Mesenchymal stem cell (in vitro differentiated cells and primary cell): ENCODE measurements at regions not wholly inside any gene's neighbourhood (a gene's known extent, or its start where the extent isn't known, plus 50 kb on each side); places are given as distances from the start of the nearest gene placed in this dataset.
A peak's percentile ranks its signal among the peaks of the same experiment; 100 is the strongest.

Experiments used
- DNase-seq: peaks from one replicate; pipeline ENCODE4 v3.0.0-alpha.2; 2013
- H2AFZ ChIP-seq: one replicate; pipeline ENCODE4 v1.6.1; 2013; ENCODE audit warnings: low read depth, mild to moderate bottlenecking, control low read depth, inconsistent platforms, low read length, moderate library complexity
- H2AK5ac ChIP-seq: 2 replicates; pipeline ENCODE4 v1.6.1; 2013; ENCODE audit warnings: low read length, moderate library complexity, mild to moderate bottlenecking, inconsistent platforms; ENCODE audit not compliant: severe bottlenecking
- H2BK120ac ChIP-seq: one replicate; pipeline ENCODE4 v1.6.1; 2013; ENCODE audit warnings: low read depth, mild to moderate bottlenecking, inconsistent platforms, low read length, moderate library complexity
- H2BK12ac ChIP-seq, 2 experiments: one replicate each; pipeline ENCODE4 v1.6.1; 2013; ENCODE audit warnings: inconsistent platforms in 2 of 2, low read length in 2 of 2, mild to moderate bottlenecking in 2 of 2, moderate library complexity in 2 of 2, control low read depth in 1 of 2
- H2BK15ac ChIP-seq: one replicate; pipeline ENCODE4 v1.6.1; 2013; ENCODE audit warnings: mild to moderate bottlenecking, low read depth, inconsistent platforms; ENCODE audit not compliant: poor library complexity, severe bottlenecking
- H2BK5ac ChIP-seq: 2 replicates; pipeline ENCODE4 v1.6.1; 2013; ENCODE audit warnings: low read depth, mild to moderate bottlenecking, low read length, control low read depth, inconsistent platforms; ENCODE audit not compliant: poor library complexity, severe bottlenecking
- H3K14ac ChIP-seq, 2 experiments: one replicate each; pipeline ENCODE4 v1.6.1; 2013; ENCODE audit warnings: inconsistent platforms in 2 of 2, low read length in 2 of 2, control low read depth in 1 of 2, mild to moderate bottlenecking in 1 of 2, moderate library complexity in 1 of 2
- H3K18ac ChIP-seq, 2 experiments: one replicate each; pipeline ENCODE4 v1.6.1; 2013; ENCODE audit warnings: inconsistent platforms in 2 of 2, low read length in 2 of 2, control low read depth in 1 of 2, low read depth in 1 of 2, mild to moderate bottlenecking in 1 of 2
- H3K23ac ChIP-seq, 2 experiments: one replicate each; pipeline ENCODE4 v1.6.1; 2013; ENCODE audit warnings: inconsistent platforms in 2 of 2, low read length in 2 of 2, mild to moderate bottlenecking in 2 of 2, moderate library complexity in 2 of 2, control low read depth in 1 of 2
- H3K27ac ChIP-seq: 2 replicates; pipeline ENCODE4 v1.5.1; 2013; ENCODE audit warnings: mild to moderate bottlenecking, moderate library complexity, low read length, control low read depth, inconsistent platforms; ENCODE audit not compliant: poor library complexity, severe bottlenecking
- H3K27me3 ChIP-seq, 2 experiments: 2 replicates each; pipeline versions ENCODE4 v1.6.1 to v1.7.0; 2013; ENCODE audit warnings: low read length in 2 of 2, mild to moderate bottlenecking in 2 of 2, moderate library complexity in 2 of 2, control low read depth in 1 of 2, inconsistent platforms in 1 of 2; ENCODE audit not compliant: control insufficient read depth in 1 of 2, insufficient read depth in 1 of 2
- H3K36me3 ChIP-seq, 2 experiments: 2 replicates each; pipeline versions ENCODE4 v1.6.1 to v1.7.0; 2013; ENCODE audit warnings: low read length in 2 of 2, control low read depth in 1 of 2, inconsistent platforms in 1 of 2, low read depth in 1 of 2, mild to moderate bottlenecking in 1 of 2; ENCODE audit not compliant: insufficient read depth in 2 of 2, control insufficient read depth in 1 of 2
- H3K4ac ChIP-seq, 2 experiments: one replicate each; pipeline ENCODE4 v1.6.1; 2013; ENCODE audit warnings: inconsistent platforms in 2 of 2, low read length in 2 of 2, mild to moderate bottlenecking in 2 of 2, moderate library complexity in 2 of 2, control low read depth in 1 of 2, low read depth in 1 of 2
- H3K4me1 ChIP-seq: 2 replicates; pipeline ENCODE4 v1.6.1; 2013; ENCODE audit warnings: low read depth, low read length, control low read depth; ENCODE audit not compliant: control insufficient read depth, insufficient read depth
- H3K4me2 ChIP-seq: 2 replicates; pipeline ENCODE4 v1.6.1; 2013; ENCODE audit warnings: low read length, mild to moderate bottlenecking, inconsistent platforms; ENCODE audit not compliant: poor library complexity, severe bottlenecking
- H3K4me3 ChIP-seq, 2 experiments: 2 replicates each; pipeline versions ENCODE4 v1.5.1 to v1.7.0; 2013; ENCODE audit warnings: low read length in 2 of 2, mild to moderate bottlenecking in 2 of 2, control low read depth in 1 of 2, low read depth in 1 of 2; ENCODE audit not compliant: insufficient read depth in 1 of 2
- H3K79me1 ChIP-seq: replicated peaks from 2 replicates; pipeline ENCODE4 v1.6.1; 2013; ENCODE audit warnings: mild to moderate bottlenecking, control low read depth, low read length, inconsistent platforms; ENCODE audit not compliant: poor library complexity, severe bottlenecking
- H3K9ac ChIP-seq: 2 replicates; pipeline ENCODE4 v1.7.0; 2013; ENCODE audit warnings: mild to moderate bottlenecking, low read length, moderate library complexity
- H3K9me3 ChIP-seq: 2 replicates; pipeline ENCODE4 v1.7.0; 2013; ENCODE audit warnings: mild to moderate bottlenecking, low read length; ENCODE audit not compliant: control insufficient read depth
- H4K8ac ChIP-seq: one replicate; pipeline ENCODE4 v1.6.1; 2013; ENCODE audit warnings: inconsistent platforms, mild to moderate bottlenecking, low read length, moderate library complexity
- H4K91ac ChIP-seq: one replicate; pipeline ENCODE4 v1.6.1; 2013; ENCODE audit warnings: mild to moderate bottlenecking, low read length, inconsistent platforms
- WGBS: methylation state at CpG from one replicate; pipeline ENCODE4 v1.1.7; 2013; ENCODE audit warnings: mixed read lengths; 5-methylcytosine and 5-hydroxymethylcytosine counted together

- no peak overlapping the region for H2BK12ac ChIP-seq
- no peak overlapping the region for H2AFZ ChIP-seq
- H3K4me1 ChIP-seq: no peaks in the 10 kb centered on the region
- DNase-seq: no peak
- no peaks in the 10 kb centered on the region for H3K36me3 ChIP-seq
- H2BK120ac ChIP-seq: no peak overlapping the region
- 93% methylated on average over 6 of the region's 6 CpGs for WGBS
- H4K91ac ChIP-seq: no peak overlapping the region
- H2AK5ac ChIP-seq: no peak overlapping the region
- H3K79me1 ChIP-seq: no peaks in the 10 kb centered on the region
- no peak overlapping the region for H3K27ac ChIP-seq
- H3K23ac ChIP-seq: no peak overlapping the region
- no peak overlapping the region for H3K18ac ChIP-seq
- no peak overlapping the region for H3K4ac ChIP-seq
- peaks cover 26 to 51% of the 10 kb centered on the region in 2 experiments for H3K27me3 ChIP-seq
- no peak overlapping the region for H3K4me2 ChIP-seq
- H3K9me3 ChIP-seq: peaks cover 3% of the 10 kb centered on the region
- no peak overlapping the region for H2BK5ac ChIP-seq
- no peak overlapping the region for H2BK15ac ChIP-seq
- no peak overlapping the region for H4K8ac ChIP-seq
- no peak overlapping the region for H3K4me3 ChIP-seq
- no peak overlapping the region for H3K14ac ChIP-seq
- H3K9ac ChIP-seq: no peak overlapping the region
Measured at GRCh38 chr14:89033756-89034155, 209.3 kb downstream of the TTC8 start.

GRCh38 chr14:89036371-89036770 lies 211.9 kb downstream of the TTC8 start:
- Histone ChIP-seq H3K4me3 (no peak overlapping the region), H3K36me3 (no peaks in the 10 kb centered on the region), H3K4me1 (peaks cover 7% of the 10 kb centered on the region), H3K4ac (no peak overlapping the region), H3K18ac (no peak overlapping the region), H4K91ac (no peak overlapping the region), H3K9me3 (no peaks in the 10 kb centered on the region), H2BK12ac (no peak overlapping the region), H3K4me2 (no peak overlapping the region), H2BK5ac (no peak overlapping the region), H2BK120ac (no peak overlapping the region), H4K8ac (no peak overlapping the region), H3K79me1 (no peaks in the 10 kb centered on the region), H3K14ac (no peak overlapping the region), H2BK15ac (no peak overlapping the region), H3K27ac (no peak overlapping the region), H3K27me3 (peaks cover 4 to 25% of the 10 kb centered on the region in 2 experiments), H2AK5ac (no peak overlapping the region), H2AFZ (no peak overlapping the region), H3K23ac (no peak overlapping the region), H3K9ac (no peak overlapping the region)
- WGBS: 92% methylated on average over 3 of the region's 3 CpGs
- DNase-seq: no peak

- Histone ChIP-seq H2BK120ac (no peak overlapping the region), H3K4me3 (no peak overlapping the region), H3K14ac (no peak overlapping the region), H3K36me3 (no peaks in the 10 kb centered on the region), H3K23ac (no peak overlapping the region), H3K9me3 (no peaks in the 10 kb centered on the region), H2BK5ac (no peak overlapping the region), H3K4me2 (no peak overlapping the region), H4K8ac (no peak overlapping the region), H2AK5ac (no peak overlapping the region), H2BK12ac (no peak overlapping the region), H3K4me1 (peaks cover 7% of the 10 kb centered on the region), H3K9ac (no peak overlapping the region), H4K91ac (no peak overlapping the region), H3K27me3 (peaks cover 4 to 25% of the 10 kb centered on the region in 2 experiments), H2BK15ac (no peak overlapping the region), H3K27ac (no peak overlapping the region), H2AFZ (no peak overlapping the region), H3K4ac (no peak overlapping the region), H3K18ac (no peak overlapping the region), H3K79me1 (no peaks in the 10 kb centered on the region)
- 95% methylated on average over 3 of the region's 3 CpGs for WGBS
- DNase-seq: no peak
Measured at GRCh38 chr14:89037065-89037464, 212.6 kb downstream of the TTC8 start.

GRCh38 chr14:89040080-89040459 lies 215.6 kb downstream of the TTC8 start:
- Histone ChIP-seq H4K91ac (no peak overlapping the region), H3K27me3 (peaks cover 4 to 25% of the 10 kb centered on the region in 2 experiments), H2AFZ (no peak overlapping the region), H3K9me3 (no peaks in the 10 kb centered on the region), H3K9ac (peak overlapping the region; percentile 86), H3K4ac (no peak overlapping the region), H3K79me1 (no peaks in the 10 kb centered on the region), H3K18ac (no peak overlapping the region), H3K23ac (no peak overlapping the region), H2BK5ac (no peak overlapping the region), H3K14ac (no peak overlapping the region), H2BK15ac (no peak overlapping the region), H3K4me1 (peaks cover 7% of the 10 kb centered on the region), H4K8ac (no peak overlapping the region), H2BK12ac (no peak overlapping the region), H3K36me3 (no peaks in the 10 kb centered on the region), H2AK5ac (no peak overlapping the region), H3K4me3 (no peak overlapping the region), H2BK120ac (no peak overlapping the region), H3K4me2 (no peak overlapping the region), H3K27ac (no peak overlapping the region)
- DNase-seq: no peak
- WGBS: 33% methylated on average over 3 of the region's 6 CpGs
